ENCODE measurements at regions not wholly inside any gene's neighbourhood (a gene's known extent, or its start where the extent isn't known, plus 50 kb on each side); places are given as distances from the start of the nearest gene placed in this dataset.

- TF ChIP-seq POLR2AphosphoS5 (IDR thresholded peaks at IDR 0.05; ENCODE audit: low read depth, low read length) (no peak), TAF1 (IDR thresholded peaks at IDR 0.05; ENCODE audit: borderline replicate concordance, insufficient read depth, low read length) (no peak), REST (IDR thresholded peaks at IDR 0.05; ENCODE audit: insufficient read depth in 1 of 2, low read depth in 2 of 2, low read length in 2 of 2) (no peak), FOXP2 (optimal IDR thresholded peaks at IDR 0.05; ENCODE audit: borderline replicate concordance, extremely low read depth, extremely low read length, insufficient read depth) (no peak), SIN3A (IDR thresholded peaks at IDR 0.05; ENCODE audit: borderline replicate concordance, insufficient read depth, low read length) (no peak)
Observed at GRCh38 chrX:43315622-43316021, 340.5 kb upstream of the MAOA start.

DNA sequence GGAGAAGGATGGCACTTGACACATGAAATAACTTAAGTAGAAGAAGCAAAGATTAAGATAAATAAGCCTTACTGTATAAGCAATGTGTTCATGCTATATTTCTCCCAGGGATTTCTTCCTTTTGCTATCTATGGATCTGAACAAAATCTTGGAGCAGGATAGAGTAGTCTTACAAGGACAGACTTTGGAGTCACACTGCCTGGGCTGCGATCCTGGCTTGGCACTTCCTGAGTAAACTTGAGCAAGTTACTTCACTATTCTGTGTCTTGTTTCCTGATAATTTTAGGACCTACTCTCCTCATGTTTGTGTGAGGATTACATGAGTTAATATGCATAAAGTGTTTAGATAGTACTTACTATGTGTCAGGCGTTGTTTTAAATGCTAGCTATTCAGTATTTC lies 340.0 kb upstream of the MAOA start:
- TF ChIP-seq TAF1 (IDR thresholded peaks at IDR 0.05; ENCODE audit: borderline replicate concordance, insufficient read depth, low read length) (no peak), SIN3A (IDR thresholded peaks at IDR 0.05; ENCODE audit: borderline replicate concordance, insufficient read depth, low read length) (no peak), REST (IDR thresholded peaks at IDR 0.05; ENCODE audit: insufficient read depth in 1 of 2, low read depth in 2 of 2, low read length in 2 of 2) (no peak), FOXP2 (optimal IDR thresholded peaks at IDR 0.05; ENCODE audit: borderline replicate concordance, extremely low read depth, extremely low read length, insufficient read depth) (no peak), POLR2AphosphoS5 (IDR thresholded peaks at IDR 0.05; ENCODE audit: low read depth, low read length) (no peak)

DNA sequence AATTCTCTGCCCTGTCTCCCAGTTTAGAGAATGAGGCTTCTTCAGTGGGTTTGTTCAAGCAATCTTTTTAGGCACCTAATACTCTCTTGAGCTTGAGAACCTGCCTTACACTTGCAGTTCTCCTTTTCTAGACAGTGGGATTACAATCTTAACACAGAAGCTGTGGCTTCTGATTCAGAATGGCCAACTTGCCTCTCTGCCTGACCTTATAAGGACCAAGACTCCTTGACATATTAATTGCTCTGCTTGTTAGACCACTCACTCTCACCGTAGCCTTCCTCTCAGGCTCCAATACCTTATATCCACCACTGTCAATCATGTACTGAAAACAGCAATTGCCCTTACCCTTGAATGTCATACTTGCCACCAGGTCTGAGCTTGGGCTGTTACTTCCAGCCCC lies 338.7 kb upstream of the MAOA start:
- TF ChIP-seq FOXP2 (optimal IDR thresholded peaks at IDR 0.05; ENCODE audit: borderline replicate concordance, extremely low read depth, extremely low read length, insufficient read depth) (no peak), TAF1 (IDR thresholded peaks at IDR 0.05; ENCODE audit: borderline replicate concordance, insufficient read depth, low read length) (no peak), SIN3A (IDR thresholded peaks at IDR 0.05; ENCODE audit: borderline replicate concordance, insufficient read depth, low read length) (no peak), POLR2AphosphoS5 (IDR thresholded peaks at IDR 0.05; ENCODE audit: low read depth, low read length) (no peak), REST (IDR thresholded peaks at IDR 0.05; ENCODE audit: insufficient read depth in 1 of 2, low read depth in 2 of 2, low read length in 2 of 2) (no peak)

DNA sequence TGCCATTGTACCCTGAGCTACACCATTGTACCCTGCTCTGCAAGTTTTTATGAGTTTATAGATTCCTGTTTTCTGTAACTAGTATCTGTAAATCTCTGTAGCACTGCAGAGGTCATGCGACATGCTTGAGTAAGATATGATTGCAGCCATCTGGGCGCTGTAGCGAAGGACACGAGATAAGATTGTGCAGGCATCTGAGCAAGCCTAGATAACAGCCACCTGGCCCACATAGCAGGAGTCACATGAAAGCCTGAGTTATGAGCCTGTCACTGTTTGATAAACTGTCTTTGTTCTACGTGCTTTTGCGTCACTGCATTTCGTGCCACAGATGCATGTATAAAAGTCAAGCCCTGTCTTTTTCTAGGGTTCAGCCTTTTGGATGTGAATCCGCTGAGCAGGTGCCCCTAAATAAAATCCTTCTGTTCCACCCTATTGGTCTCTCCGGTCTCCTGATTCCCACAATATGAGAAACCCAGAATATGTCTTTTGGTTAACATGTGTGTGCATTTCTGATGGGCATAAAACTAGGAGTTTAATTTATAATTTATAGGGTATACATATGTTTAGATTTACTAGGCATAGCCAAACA lies 327.6 kb upstream of the MAOA start:
- TF ChIP-seq REST (IDR thresholded peaks at IDR 0.05; ENCODE audit: insufficient read depth in 1 of 2, low read depth in 2 of 2, low read length in 2 of 2): no peak
- TF ChIP-seq POLR2AphosphoS5 (IDR thresholded peaks at IDR 0.05; ENCODE audit: low read depth, low read length): no peak
- TF ChIP-seq FOXP2 (optimal IDR thresholded peaks at IDR 0.05; ENCODE audit: borderline replicate concordance, extremely low read depth, extremely low read length, insufficient read depth): no peak
- no peak for TF ChIP-seq TAF1 (IDR thresholded peaks at IDR 0.05; ENCODE audit: borderline replicate concordance, insufficient read depth, low read length)
- no peak for TF ChIP-seq SIN3A (IDR thresholded peaks at IDR 0.05; ENCODE audit: borderline replicate concordance, insufficient read depth, low read length)

DNA sequence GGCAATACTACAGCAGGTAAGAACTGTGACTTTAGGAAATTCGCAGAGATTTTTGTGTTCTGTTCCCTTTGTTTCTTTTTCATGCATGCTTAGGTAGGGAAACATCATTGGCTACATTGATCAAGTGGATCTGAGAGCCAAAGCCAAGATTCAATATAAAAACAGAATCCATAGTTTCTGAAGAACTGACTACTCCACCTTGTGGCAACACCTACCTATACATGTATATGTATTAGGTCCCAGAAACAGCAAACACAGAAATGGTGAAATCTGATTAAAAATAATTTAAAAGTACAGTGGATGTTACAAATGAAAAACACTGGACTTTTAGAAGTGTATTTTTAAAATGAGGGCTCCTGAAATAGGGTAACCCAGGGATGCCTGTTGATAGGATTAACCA lies 322.6 kb upstream of the MAOA start:
- no peak for TF ChIP-seq TAF1 (IDR thresholded peaks at IDR 0.05; ENCODE audit: borderline replicate concordance, insufficient read depth, low read length)
